HEK293 (cell line): ENCODE measurements at regions not wholly inside any gene's neighbourhood (a gene's known extent, or its start where the extent isn't known, plus 50 kb on each side); places are given as distances from the start of the nearest gene placed in this dataset.
"Not testable (repeated sequence)": the region's sequence is repeated elsewhere in the genome, so short reads cannot be mapped to it uniquely, and the experiment has no call there.

Experiments used
- CTCF ChIA-PET: fragments of 350-600 bp; formaldehyde crosslinking; extraction: SDS; loops from one replicate; lab custom pipeline; 2021; ENCODE audit warnings: antibody characterized with exemption; lab: Yijun Ruan, JAX
- POLR2A ChIA-PET: fragments of 300-600 bp; formaldehyde crosslinking; extraction: SDS; loops from one replicate; lab custom pipeline; 2020; ENCODE audit warnings: antibody characterized with exemption, inconsistent platforms; lab: Yijun Ruan, JAX
- H3K27ac ChIP-seq: fragments of 200-500 bp; sonication (Bioruptor generic); 2 replicates; pipeline ENCODE4 v1.5.1; 2014; ENCODE audit warnings: low read depth, low read length, control low read depth, inconsistent platforms; ENCODE audit errors: extremely low read depth
- H3K36me3 ChIP-seq, 2 experiments: fragments of 200-500 bp in 1 of 2; sonication (Bioruptor generic) in 1 of 2; 1 replicate in 1 of 2; 2 replicates in 1 of 2; pipeline ENCODE4 v1.5.1; 2014 to 2017; ENCODE audit warnings: inconsistent platforms in 2 of 2, low read length in 2 of 2; ENCODE audit not compliant: control insufficient read depth in 2 of 2, insufficient read depth in 1 of 2
- H3K4me1 ChIP-seq: fragments of 200-500 bp; sonication (Bioruptor generic); 2 replicates; pipeline ENCODE4 v1.5.1; 2014; ENCODE audit warnings: mild to moderate bottlenecking, low read length, inconsistent platforms; ENCODE audit not compliant: control insufficient read depth, insufficient read depth
- H3K4me3 ChIP-seq: 2 replicates; pipeline ENCODE4 v1.5.1; 2011; ENCODE audit warnings: low read depth, mild to moderate bottlenecking, control low read depth, low read length, moderate library complexity
- H3K9me3 ChIP-seq: fragments of 200-500 bp; sonication (Bioruptor generic); 2 replicates; pipeline ENCODE4 v1.5.1; 2014; ENCODE audit warnings: low read depth, low read length, inconsistent platforms; ENCODE audit not compliant: control insufficient read depth, insufficient read depth

DNA sequence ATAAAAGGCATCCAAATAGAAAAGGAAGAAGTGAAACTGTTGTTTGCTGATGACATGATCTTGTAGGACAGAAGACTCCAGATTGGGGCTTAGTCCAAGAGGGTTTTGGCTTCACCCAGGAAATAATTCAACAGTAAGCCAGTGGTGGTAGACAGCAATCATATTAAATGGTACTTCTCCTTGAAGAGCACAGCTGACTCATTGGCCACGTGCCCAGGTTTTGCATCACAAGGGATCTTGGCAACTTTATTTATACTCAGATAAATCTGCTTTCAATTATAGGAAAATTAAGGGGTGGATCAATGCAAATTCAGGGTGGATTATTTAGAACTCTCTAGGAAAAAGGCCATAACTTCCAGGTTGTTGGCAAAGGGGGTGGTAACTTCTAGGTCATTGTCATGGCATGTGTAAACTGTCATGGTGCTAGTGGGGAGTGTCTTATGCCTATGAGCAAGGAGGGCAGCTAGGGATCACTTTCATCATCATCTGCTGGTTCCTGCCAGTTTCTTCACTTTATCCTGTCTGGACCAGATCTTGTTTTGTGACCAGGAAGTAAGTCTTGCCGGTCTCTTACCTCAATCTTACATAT, 148.0 kb downstream of the ZNF37A start:
- H3K4me1 ChIP-seq, H3K4me3 ChIP-seq, POLR2A ChIA-PET, H3K9me3 ChIP-seq, H3K27ac ChIP-seq, CTCF ChIA-PET, H3K36me3 ChIP-seq: not testable (repeated sequence)

DNA sequence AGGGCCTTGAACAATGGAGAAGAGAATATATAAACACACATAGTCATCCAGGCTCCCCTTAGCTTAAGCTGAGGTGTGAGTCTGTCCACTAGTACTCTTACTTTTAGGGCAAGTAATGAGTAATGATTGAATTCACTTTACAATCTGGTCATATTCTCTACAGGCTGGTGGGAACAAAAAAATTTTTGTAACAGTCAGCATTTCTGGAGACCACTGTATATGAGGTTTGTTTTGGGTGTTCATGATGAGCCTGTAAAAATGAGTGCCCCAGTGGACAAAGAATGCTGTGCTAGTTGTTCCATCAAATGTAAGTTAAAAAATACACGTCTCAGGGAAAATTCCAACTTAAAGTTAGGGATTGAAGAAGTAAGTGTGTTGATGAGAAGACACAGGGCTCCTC, 154.0 kb downstream of the ZNF37A start:
- H3K9me3 ChIP-seq, H3K27ac ChIP-seq, H3K4me3 ChIP-seq, H3K4me1 ChIP-seq, POLR2A ChIA-PET, H3K36me3 ChIP-seq, CTCF ChIA-PET: not testable (repeated sequence)

DNA sequence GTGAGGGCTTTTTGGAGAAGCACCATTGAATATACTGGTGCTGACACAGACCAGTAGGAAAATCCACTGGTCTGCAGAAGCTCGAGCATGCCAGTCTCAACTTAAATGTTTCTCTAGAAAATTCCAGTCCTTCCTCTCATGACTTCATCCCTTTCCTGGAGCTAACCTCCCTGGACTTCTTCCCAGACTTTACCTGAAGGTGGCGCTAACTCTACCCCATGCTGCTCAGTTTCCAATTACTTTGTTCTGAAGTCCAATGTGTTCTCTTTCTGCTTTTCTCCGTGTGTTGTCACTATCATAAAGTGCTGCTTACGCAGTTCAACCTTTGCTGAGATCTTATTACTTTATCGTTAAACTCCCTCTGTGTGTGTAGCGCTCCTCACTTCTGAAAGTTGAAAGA, 158.4 kb downstream of the ZNF37A start:
- H3K9me3 ChIP-seq, H3K4me3 ChIP-seq, H3K4me1 ChIP-seq, POLR2A ChIA-PET, CTCF ChIA-PET, H3K36me3 ChIP-seq, H3K27ac ChIP-seq: not testable (repeated sequence)

DNA sequence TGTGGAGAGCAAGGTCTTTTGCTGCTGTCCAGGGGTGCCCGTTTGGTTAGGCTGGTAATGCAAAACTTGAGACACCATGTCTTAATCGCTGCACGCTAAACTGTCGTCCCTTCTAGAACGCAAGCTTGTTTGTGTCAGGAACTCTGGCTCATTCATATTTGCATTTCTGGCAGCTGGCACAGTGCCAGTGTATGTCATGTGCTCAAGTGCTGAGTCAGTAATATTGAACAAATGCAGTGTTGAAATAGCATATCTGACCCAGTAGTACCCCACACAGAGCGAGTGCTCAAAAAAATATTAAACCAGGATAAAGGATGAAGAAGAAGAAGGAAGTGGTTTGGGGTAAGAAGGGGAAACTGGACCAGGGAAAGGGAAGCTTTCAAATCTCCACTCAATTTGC, 173.4 kb downstream of the ZNF37A start:
- H3K4me1 ChIP-seq, H3K27ac ChIP-seq, H3K36me3 ChIP-seq, POLR2A ChIA-PET, H3K9me3 ChIP-seq, H3K4me3 ChIP-seq, CTCF ChIA-PET: not testable (repeated sequence)

DNA sequence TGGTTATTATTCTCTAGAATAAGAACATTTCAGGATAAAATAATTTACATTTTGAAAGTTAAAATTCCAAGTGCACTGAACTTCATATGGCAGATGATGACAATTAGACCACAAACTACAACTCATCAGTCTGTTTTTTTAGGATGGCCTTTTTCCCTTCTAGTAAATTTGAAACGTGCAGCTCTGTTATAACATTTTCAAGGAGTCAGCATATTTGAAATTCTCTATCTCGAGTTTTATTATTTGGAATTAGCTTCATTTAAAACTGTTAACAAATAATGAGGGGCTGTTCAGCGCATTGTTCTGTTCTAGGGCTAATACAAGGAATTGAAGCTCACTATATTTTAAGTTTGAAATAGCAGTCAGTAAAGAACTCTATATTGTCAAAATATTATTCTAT, 176.9 kb downstream of the ZNF37A start:
- H3K36me3 ChIP-seq, H3K9me3 ChIP-seq, H3K27ac ChIP-seq, CTCF ChIA-PET, POLR2A ChIA-PET, H3K4me1 ChIP-seq, H3K4me3 ChIP-seq: not testable (repeated sequence)

DNA sequence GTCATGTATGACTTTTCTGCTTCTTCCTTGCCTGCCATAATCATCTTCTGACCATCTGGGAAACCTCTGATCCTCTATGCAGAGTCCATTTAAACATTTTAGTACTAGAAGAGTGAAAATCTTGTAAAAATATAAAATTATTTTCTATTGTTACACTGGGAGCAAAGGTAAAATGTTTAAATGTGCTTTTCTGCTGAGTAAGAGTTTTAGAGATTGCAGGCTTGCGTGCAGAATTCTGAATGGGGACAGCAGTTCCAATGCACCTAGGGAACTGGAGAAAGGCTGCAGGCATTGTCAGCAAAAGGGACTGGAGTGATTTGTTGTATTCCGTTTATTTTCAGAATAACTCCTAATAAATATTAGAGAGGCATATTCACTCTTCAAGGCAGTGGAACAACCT, 180.7 kb downstream of the ZNF37A start:
- POLR2A ChIA-PET, CTCF ChIA-PET, H3K9me3 ChIP-seq, H3K27ac ChIP-seq, H3K36me3 ChIP-seq, H3K4me1 ChIP-seq, H3K4me3 ChIP-seq: not testable (repeated sequence)

DNA sequence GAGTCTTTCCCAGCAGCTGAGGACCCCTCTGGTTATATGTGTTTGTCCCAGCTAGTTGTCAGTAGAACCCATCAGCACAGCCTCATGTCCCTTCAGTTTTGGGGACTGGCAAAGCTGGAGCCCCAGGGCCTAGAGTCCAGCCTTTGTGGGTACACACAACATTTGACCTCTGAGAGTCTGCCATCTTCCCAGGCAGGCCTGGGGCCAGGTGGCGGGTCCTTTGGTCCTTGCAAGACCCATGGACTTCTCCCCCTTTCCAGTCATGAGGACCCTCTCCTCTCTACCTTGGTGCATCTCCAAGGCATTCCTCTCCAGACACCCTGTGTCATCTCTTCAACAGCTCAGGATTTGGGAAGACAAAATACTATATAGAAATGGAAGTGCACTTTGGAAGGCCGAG, 198.4 kb downstream of the ZNF37A start:
- H3K4me3 ChIP-seq, H3K4me1 ChIP-seq, POLR2A ChIA-PET, H3K9me3 ChIP-seq, H3K36me3 ChIP-seq, H3K27ac ChIP-seq, CTCF ChIA-PET: not testable (repeated sequence)

DNA sequence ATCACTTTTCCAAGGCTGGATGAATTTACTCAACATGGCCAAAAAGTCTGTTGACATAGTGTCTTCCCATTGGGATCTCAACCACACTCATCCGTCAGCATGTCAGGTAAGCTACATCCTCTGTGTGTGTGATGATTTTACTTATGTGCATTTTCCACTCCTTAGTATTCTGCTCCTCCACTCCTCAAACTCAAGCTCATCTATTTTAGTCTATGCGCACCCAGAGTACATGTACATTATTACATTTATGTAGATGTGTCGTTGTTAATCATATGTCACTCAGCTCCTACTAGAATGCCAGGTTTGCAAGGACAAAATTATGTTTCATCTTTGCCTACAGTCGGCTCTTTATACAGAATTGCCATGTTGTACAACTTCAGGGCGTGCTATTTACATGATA, 216.0 kb downstream of the ZNF37A start:
- POLR2A ChIA-PET, result not testable (repeated sequence)

DNA sequence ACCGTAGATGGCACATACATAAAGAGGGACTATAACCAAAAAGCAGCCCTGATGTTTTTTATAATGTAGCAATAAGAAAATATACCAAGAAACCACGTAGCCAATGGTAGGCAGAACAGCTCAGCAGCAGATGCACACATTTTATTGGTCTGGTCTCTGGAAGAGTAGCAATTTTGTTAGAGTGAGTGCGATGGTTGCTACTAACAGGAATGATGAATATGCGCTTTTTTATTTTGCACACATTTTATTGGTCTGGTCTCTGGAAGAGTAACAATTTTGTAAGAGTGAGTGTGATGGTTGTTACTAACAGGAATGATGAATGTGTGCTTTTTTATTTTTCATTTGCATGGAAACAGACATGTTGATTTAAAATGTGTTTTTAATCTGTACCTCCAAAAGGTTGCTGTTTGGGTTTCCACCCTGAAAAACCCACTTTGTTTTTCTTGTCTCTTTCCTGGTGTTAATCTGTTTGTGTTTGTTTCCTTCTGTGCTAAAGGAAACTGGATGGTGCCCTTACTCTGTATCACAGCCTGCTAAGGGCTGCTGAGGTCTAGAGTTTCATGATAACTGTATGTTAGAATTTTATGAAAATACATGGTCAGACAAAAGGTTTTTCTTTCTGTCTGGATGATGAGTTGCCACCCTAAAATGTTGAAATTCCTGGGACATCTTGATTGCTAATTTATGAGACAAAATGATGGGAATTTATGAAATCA, 221.1 kb downstream of the ZNF37A start:
- POLR2A ChIA-PET, H3K36me3 ChIP-seq, CTCF ChIA-PET, H3K4me1 ChIP-seq, H3K27ac ChIP-seq, H3K4me3 ChIP-seq, H3K9me3 ChIP-seq: not testable (repeated sequence)

More for the DNA sequence above, 216.0 kb downstream of the ZNF37A start:
- H3K9me3 ChIP-seq, H3K27ac ChIP-seq, H3K36me3 ChIP-seq, H3K4me1 ChIP-seq, CTCF ChIA-PET, H3K4me3 ChIP-seq: not testable (repeated sequence)

DNA sequence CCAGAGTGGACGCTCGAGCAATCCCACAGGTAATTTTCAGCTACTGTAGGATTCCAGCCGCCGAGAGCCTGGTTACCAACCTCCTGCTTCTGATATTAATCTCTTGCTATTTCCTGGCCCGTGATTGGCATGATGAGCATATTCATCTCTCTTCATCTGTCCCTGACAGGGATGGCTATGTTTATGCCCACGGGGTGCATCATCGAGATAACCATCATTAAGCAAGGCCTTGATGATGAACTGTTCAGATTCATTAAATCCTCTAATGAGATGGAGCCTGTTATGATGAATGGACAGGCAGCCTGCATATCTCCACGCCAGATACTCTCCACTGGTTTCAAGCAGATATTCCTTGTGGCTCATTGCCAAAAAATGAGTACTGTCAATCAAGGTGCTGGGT, 227.3 kb downstream of the ZNF37A start:
- CTCF ChIA-PET, H3K4me3 ChIP-seq, H3K4me1 ChIP-seq, POLR2A ChIA-PET, H3K36me3 ChIP-seq, H3K9me3 ChIP-seq, H3K27ac ChIP-seq: not testable (repeated sequence)

DNA sequence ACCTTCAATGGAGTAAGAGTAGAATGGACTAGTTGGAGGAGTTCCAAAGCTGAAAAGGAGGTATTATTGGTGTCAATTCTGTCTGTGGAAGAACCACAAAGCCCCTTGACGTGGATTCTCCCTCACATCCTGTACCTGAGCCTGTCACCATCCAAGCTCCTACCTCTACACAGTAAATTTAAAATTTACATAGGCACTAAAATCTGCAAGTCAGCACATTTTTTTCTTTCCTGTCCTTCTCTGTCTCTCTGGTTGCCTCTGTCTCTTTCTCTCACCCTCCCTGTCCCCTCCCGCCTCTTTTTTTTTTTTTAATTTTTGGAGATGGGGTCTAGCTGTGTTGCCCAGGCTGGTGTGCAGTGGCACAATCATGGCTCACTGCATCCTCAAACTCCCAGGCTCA, 236.2 kb downstream of the ZNF37A start:
- H3K4me3 ChIP-seq, POLR2A ChIA-PET: not testable (repeated sequence)

More for the DNA sequence above, 236.2 kb downstream of the ZNF37A start:
- H3K36me3 ChIP-seq, H3K4me1 ChIP-seq, H3K27ac ChIP-seq, H3K9me3 ChIP-seq, CTCF ChIA-PET: not testable (repeated sequence)
